Esophagus muscularis mucosa (tissue), 4 donors: ENCODE measurements at regions not wholly inside any gene's neighbourhood (a gene's known extent, or its start where the extent isn't known, plus 50 kb on each side); places are given as distances from the start of the nearest gene placed in this dataset.

ENCODE experiments used
- DNase-seq: peaks from one replicate; pipeline ENCODE4 v3.0.0-alpha.2; 2017; ENCODE audit errors: extremely low spot score
- H3K27ac ChIP-seq, 4 donors: fragments of 200-600 bp; sonication (generic); replicated peaks in 1 of 4; 1 replicate in 3 of 4; 2 replicates in 1 of 4; pipeline ENCODE4 v1.5.1; 2016 to 2019; ENCODE audit warnings: mild to moderate bottlenecking in 1 of 4
- H3K27me3 ChIP-seq, 4 donors: fragments of 200-600 bp; sonication (generic); one replicate each; pipeline versions ENCODE4 v1.5.1 to v1.6.0; 2016 to 2019
- H3K36me3 ChIP-seq, 4 donors: fragments of 200-600 bp; sonication (generic); one replicate each; pipeline ENCODE4 v1.5.1; 2016 to 2019
- H3K4me1 ChIP-seq, 4 donors: fragments of 200-600 bp; sonication (generic); one replicate each; pipeline ENCODE4 v1.5.1; 2016 to 2019
- H3K4me3 ChIP-seq, 4 donors: fragments of 200-600 bp; sonication (generic); 1 replicate in 2 of 4; 2 replicates in 2 of 4; pipeline ENCODE4 v1.5.1; 2016 to 2019; ENCODE audit warnings: mild to moderate bottlenecking in 4 of 4, moderate library complexity in 1 of 4
- H3K9me3 ChIP-seq, 4 donors: fragments of 200-600 bp; sonication (generic); 1 replicate in 3 of 4; 2 replicates in 1 of 4; pipeline ENCODE4 v1.5.1; 2016 to 2019
- EP300 ChIP-seq: sonication (generic); formaldehyde crosslinking; IDR thresholded peaks from one replicate; pipeline ENCODE4 v1.6.1; 2017; ENCODE audit warnings: antibody characterized with exemption
- POLR2A ChIP-seq: fragments of 450-650 bp; IDR thresholded peaks from one replicate; pipeline ENCODE4 v1.6.1; 2017; ENCODE audit warnings: antibody characterized with exemption, moderate library complexity, mild to moderate bottlenecking, low read depth
- POLR2AphosphoS5 ChIP-seq, 2 donors: sonication (generic); formaldehyde crosslinking; IDR thresholded peaks; one replicate each; pipeline ENCODE4 v1.6.1; 2017; ENCODE audit warnings: antibody characterized with exemption in 2 of 2
- WGBS: methylation state at CpG from one replicate; pipeline ENCODE4 v1.1.5; 2018; 5-methylcytosine and 5-hydroxymethylcytosine counted together
- intact Hi-C: fragments of 100-400 bp; cut with DNase I; formaldehyde crosslinking; loops from one replicate; pipeline ENCODE4 v1.15.1; 2023
- TF ChIP-seq, protein P1 (sequence below), 3 experiments: fragments of 200-600 bp in 2 of 3; fragments of 450-650 bp in 1 of 3; sonication (generic) in 2 of 3; IDR thresholded peaks; one replicate each; pipeline ENCODE4 v1.5.1; 2017 to 2019; ENCODE audit warnings: antibody characterized with exemption in 3 of 3, mild to moderate bottlenecking in 2 of 3, moderate library complexity in 1 of 3

DNA sequence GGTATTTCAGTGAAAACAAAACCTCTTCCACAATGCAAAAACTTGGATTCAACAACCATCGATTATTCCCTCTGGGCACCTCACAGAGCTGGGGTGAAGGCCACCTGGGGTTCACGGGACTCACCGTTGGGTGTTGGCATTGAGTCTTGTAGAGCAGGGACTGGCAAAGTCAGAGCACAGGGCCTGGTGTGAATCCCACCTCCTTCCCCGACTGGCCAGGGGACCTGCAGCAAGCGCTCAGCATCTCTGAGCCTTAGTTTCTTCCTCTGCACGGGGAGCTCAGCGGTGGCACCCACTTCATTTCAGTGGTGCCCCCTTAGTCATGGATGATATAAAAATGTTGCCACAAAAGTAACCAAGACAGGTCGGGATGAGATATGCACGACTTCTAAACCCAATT, 100.4 kb downstream of the METRNL start:
- Histone ChIP-seq H3K27ac (no peak overlapping the region), H3K4me1 (peaks cover 6 to 17% (median 10%) of the 10 kb centered on the region in 4 donors), H3K4me3 (no peak overlapping the region), H3K36me3 (no peaks in the 10 kb centered on the region), H3K9me3 (no peaks in the 10 kb centered on the region), H3K27me3 (no peaks in the 10 kb centered on the region)
- intact Hi-C loops, result no loop called here
- peak; percentile 79 for DNase-seq
- 92% methylated on average over 9 of the region's 9 CpGs for WGBS
- TF ChIP-seq, protein P1, sequence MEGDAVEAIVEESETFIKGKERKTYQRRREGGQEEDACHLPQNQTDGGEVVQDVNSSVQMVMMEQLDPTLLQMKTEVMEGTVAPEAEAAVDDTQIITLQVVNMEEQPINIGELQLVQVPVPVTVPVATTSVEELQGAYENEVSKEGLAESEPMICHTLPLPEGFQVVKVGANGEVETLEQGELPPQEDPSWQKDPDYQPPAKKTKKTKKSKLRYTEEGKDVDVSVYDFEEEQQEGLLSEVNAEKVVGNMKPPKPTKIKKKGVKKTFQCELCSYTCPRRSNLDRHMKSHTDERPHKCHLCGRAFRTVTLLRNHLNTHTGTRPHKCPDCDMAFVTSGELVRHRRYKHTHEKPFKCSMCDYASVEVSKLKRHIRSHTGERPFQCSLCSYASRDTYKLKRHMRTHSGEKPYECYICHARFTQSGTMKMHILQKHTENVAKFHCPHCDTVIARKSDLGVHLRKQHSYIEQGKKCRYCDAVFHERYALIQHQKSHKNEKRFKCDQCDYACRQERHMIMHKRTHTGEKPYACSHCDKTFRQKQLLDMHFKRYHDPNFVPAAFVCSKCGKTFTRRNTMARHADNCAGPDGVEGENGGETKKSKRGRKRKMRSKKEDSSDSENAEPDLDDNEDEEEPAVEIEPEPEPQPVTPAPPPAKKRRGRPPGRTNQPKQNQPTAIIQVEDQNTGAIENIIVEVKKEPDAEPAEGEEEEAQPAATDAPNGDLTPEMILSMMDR (IDR thresholded peaks at IDR 0.05), result no peak
- TF ChIP-seq POLR2AphosphoS5 (IDR thresholded peaks at IDR 0.05) (no peak), EP300 (no peak), POLR2A (no peak)

DNA sequence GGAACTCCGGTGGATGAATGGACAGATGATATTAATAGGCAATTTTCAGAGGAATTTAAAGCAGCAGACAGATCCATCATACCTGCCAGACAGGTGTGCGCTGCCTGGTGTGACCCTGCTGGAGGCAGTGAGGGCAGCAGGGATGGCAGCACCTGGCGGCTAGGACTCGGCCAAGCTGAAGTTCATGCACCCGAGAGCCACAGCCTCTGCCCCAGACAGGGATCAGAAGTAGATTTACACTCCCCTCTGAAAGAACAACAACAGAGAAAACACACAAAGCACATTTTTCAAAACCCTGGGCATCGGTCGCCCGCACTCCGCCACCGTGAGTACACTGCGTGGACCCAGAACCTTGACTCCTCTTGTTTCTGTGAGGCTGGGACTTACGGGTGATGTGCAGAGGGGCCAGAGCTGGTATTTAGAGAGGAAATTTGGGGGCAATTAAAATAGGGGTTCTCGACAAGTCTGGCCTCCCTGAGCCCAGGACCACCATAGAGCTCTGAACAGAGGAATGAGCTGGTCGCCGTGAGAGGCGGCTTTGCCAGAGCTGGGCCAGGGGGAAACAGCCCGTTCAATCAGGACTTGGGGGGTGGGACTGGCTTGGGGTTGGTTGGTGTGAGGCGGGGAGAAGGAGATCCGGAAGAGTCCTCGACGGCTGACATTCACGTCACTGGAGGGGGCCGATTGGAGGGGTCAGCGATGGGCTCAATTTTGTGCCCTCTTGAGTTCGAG, 101.0 kb downstream of the METRNL start:
- peak; percentile 80 for DNase-seq
- TF ChIP-seq EP300 (no peak), POLR2A (no peak), POLR2AphosphoS5 (IDR thresholded peaks at IDR 0.05) (no peak)
- TF ChIP-seq, protein P1 (IDR thresholded peaks at IDR 0.05), result no peak
- H3K4me3 ChIP-seq, result no peak overlapping the region
- H3K9me3 ChIP-seq, result no peaks in the 10 kb centered on the region
- H3K27ac ChIP-seq, result no peak overlapping the region
- intact Hi-C loops, result no loop called here
- WGBS, result 94% methylated on average over 25 of the region's 25 CpGs
- H3K27me3 ChIP-seq, result no peaks in the 10 kb centered on the region
- no peaks in the 10 kb centered on the region for H3K36me3 ChIP-seq
- peaks cover 6 to 17% (median 9%) of the 10 kb centered on the region in 4 donors for H3K4me1 ChIP-seq

DNA sequence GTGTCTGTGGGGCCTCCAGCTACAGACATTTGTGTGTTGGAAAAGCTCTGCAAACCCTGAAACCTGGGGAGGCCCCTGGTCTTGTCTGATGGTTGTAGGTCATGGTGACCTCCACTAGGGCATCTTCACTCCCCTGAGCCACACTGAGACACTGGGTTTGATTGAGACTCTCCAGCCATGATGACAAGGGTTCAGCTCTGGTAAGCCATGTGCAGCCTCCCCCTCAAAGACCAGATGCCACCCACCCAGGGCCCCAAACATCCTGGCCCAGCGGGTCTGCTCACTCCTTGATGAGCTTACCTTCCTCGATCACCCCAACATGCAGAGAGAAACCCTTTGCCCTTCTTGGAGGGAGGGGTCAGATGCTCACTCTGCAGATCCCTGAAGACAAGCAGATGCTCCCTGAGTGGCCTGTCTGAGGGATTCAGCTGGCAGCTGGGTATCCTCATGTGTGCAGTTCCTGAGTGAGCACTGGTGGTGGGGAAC, 101.6 kb downstream of the METRNL start:
- H3K9me3 ChIP-seq, result no peaks in the 10 kb centered on the region
- no peak overlapping the region for H3K27ac ChIP-seq
- H3K27me3 ChIP-seq, result no peaks in the 10 kb centered on the region
- H3K4me1 ChIP-seq, result peaks cover 6 to 17% (median 9%) of the 10 kb centered on the region in 4 donors
- DNase-seq, result peak; percentile 77
- no peak overlapping the region for H3K4me3 ChIP-seq
- no peaks in the 10 kb centered on the region for H3K36me3 ChIP-seq
- intact Hi-C loops, result no loop called here
- WGBS, result 87% methylated on average over 2 of the region's 2 CpGs
- TF ChIP-seq EP300 (no peak), POLR2A (no peak), POLR2AphosphoS5 (IDR thresholded peaks at IDR 0.05) (no peak)
- TF ChIP-seq, protein P1 (IDR thresholded peaks at IDR 0.05), result no peak

DNA sequence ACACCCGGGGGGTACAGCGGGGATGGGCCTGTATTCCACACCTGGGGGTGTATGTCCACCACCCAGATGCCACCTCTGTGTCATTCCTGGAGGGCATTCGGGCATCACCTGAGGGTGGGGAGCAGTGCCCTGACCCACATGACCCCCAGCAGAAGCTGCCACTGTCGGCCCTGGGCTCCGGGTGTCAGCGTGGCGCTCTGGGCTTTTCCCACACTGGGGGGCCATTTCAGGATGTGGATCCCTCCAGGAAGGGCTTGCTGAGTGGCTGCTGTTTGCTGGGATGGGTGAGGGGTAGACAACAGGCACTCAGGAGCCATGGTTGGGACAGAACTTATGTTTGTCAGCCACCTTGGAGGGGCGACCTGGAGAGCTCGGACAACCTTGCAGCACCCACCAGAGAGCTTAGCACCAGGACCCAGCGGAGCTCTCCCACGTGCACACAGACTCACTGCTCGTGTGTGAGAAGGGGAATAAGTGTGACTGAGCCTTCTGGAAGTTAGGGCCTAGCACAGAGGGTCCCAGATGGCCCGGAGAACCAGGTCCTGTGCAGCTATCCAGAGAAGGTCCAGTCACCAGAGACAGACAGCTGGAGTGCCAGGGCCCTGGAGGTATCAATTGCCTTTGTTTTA, 102.7 kb downstream of the METRNL start:
- Histone ChIP-seq H3K4me1 (peaks cover 6 to 17% (median 11%) of the 10 kb centered on the region in 4 donors), H3K36me3 (no peaks in the 10 kb centered on the region), H3K9me3 (no peaks in the 10 kb centered on the region), H3K4me3 (no peak overlapping the region), H3K27me3 (no peaks in the 10 kb centered on the region), H3K27ac (peak overlapping the region in 2 of 4 donors; percentile 20 to 35)
- intact Hi-C loops, result no loop called here
- peak; percentile 68 for DNase-seq
- TF ChIP-seq, protein P1 (IDR thresholded peaks at IDR 0.05), result no peak
- TF ChIP-seq POLR2A (no peak), POLR2AphosphoS5 (IDR thresholded peaks at IDR 0.05) (no peak), EP300 (no peak)
- WGBS, result 72% methylated on average over 8 of the region's 13 CpGs
